ENCODE measurements at regions not wholly inside any gene's neighbourhood (a gene's known extent, or its start where the extent isn't known, plus 50 kb on each side); places are given as distances from the start of the nearest gene placed in this dataset.

GRCh38 chr6:14822012-14822553 is 423.8 kb upstream of the JARID2 start:
- Mint-ChIP-seq H3K4me1 (peaks cover 46 to 61% of the 10 kb centered on the region in 2 experiments), H3K27ac (no peak overlapping the region), H3K27me3 (ENCODE audit: low read depth) (peaks cover 3% of the 10 kb centered on the region; the same call in 1 of the 2 replicates), H3K4me3 (no peak overlapping the region), H3K36me3 (ENCODE audit: insufficient read depth in 1 of 3, low read depth in 3 of 3) (peaks cover 0 to 12% (median 7%) of the 10 kb centered on the region in 3 experiments; a peak in 2 of 7 replicates), H3K9me3 (peaks cover 0 to 4% of the 10 kb centered on the region in 2 experiments; a peak in 1 of 5 replicates)
- Histone ChIP-seq H3K27ac (ENCODE audit: insufficient read length, low read depth, low read length) (no peak overlapping the region), H3K27me3 (ENCODE audit: insufficient read depth, low read length) (no peaks in the 10 kb centered on the region), H4K8ac (replicated peaks; ENCODE audit: insufficient read length, low read depth, low read length) (no peak overlapping the region), H3K4me2 (ENCODE audit: insufficient read depth, insufficient read length, low read length) (no peak overlapping the region), H3K56ac (ENCODE audit: insufficient read length, low read depth, low read length) (no peak overlapping the region), H2AFZ (ENCODE audit: low read length) (no peak overlapping the region), H2BK5ac (ENCODE audit: insufficient read length, low read length) (no peak overlapping the region), H2AK5ac (ENCODE audit: insufficient read length, low read length) (no peak overlapping the region), H4K20me1 (ENCODE audit: control insufficient read depth, insufficient read depth, insufficient read length) (no peaks in the 10 kb centered on the region), H3K23me2 (ENCODE audit: insufficient read length, low read depth, low read length, poor library complexity, severe bottlenecking) (peaks cover 2% of the 10 kb centered on the region), H3K9me3 (ENCODE audit: control insufficient read depth, low read depth, low read length) (no peaks in the 10 kb centered on the region), H3K23ac (ENCODE audit: insufficient read length, low read depth, low read length) (no peak overlapping the region), H2BK12ac (ENCODE audit: insufficient read length, low read depth, low read length) (no peak overlapping the region), H3K18ac (ENCODE audit: insufficient read length, low read depth, low read length) (no peak overlapping the region), H3K4ac (ENCODE audit: low read depth, low read length) (no peak overlapping the region), H4K91ac (ENCODE audit: insufficient read length, low read depth, low read length) (no peak overlapping the region), H3K9ac (ENCODE audit: extremely low read depth, insufficient read length, low read length) (no peak overlapping the region), H3K79me2 (ENCODE audit: insufficient read depth, low read length) (no peaks in the 10 kb centered on the region), H2BK20ac (ENCODE audit: low read depth, low read length, poor library complexity, severe bottlenecking) (no peak overlapping the region), H4K5ac (ENCODE audit: insufficient read length, low read depth, low read length) (no peak overlapping the region), H2BK120ac (ENCODE audit: low read depth, low read length, poor library complexity, severe bottlenecking) (no peak overlapping the region), H3K79me1 (ENCODE audit: insufficient read depth, low read depth, low read length, poor library complexity, severe bottlenecking) (no peaks in the 10 kb centered on the region), H3T11ph (ENCODE audit: low read length) (no peak overlapping the region), H3K14ac (ENCODE audit: insufficient read depth, low read length) (no peak overlapping the region), H2BK15ac (ENCODE audit: low read depth, low read length) (no peak overlapping the region), H3K4me1 (ENCODE audit: insufficient read depth, low read length) (peaks cover 12% of the 10 kb centered on the region)
- TF ChIP-seq, protein P1, sequence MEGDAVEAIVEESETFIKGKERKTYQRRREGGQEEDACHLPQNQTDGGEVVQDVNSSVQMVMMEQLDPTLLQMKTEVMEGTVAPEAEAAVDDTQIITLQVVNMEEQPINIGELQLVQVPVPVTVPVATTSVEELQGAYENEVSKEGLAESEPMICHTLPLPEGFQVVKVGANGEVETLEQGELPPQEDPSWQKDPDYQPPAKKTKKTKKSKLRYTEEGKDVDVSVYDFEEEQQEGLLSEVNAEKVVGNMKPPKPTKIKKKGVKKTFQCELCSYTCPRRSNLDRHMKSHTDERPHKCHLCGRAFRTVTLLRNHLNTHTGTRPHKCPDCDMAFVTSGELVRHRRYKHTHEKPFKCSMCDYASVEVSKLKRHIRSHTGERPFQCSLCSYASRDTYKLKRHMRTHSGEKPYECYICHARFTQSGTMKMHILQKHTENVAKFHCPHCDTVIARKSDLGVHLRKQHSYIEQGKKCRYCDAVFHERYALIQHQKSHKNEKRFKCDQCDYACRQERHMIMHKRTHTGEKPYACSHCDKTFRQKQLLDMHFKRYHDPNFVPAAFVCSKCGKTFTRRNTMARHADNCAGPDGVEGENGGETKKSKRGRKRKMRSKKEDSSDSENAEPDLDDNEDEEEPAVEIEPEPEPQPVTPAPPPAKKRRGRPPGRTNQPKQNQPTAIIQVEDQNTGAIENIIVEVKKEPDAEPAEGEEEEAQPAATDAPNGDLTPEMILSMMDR (conservative IDR thresholded peaks at IDR 0.05): no peak
- WGBS (ENCODE audit: extremely low coverage, insufficient read length, low lambda C conversion rate): no CpG with 5 or more reads among the region's 4 CpGs
- DNase-seq: no peak
